AML-193 (cell line): ENCODE measurements at regions not wholly inside any gene's neighbourhood (a gene's known extent, or its start where the extent isn't known, plus 50 kb on each side); places are given as distances from the start of the nearest gene placed in this dataset.

Source experiments
- DNase-seq, 2 experiments: peaks; one replicate each; lab custom pipeline; 2025; lab: John Stamatoyannopoulos, UW

GRCh38 chr10:130430852-130431704 is 294.9 kb downstream of the GLRX3 start:
- no peak for DNase-seq

GRCh38 chr10:130432271-130432670 is 296.1 kb downstream of the GLRX3 start:
- DNase-seq, result no peak

- DNase-seq, result no peak
Measured at GRCh38 chr10:130432850-130433249, 296.7 kb downstream of the GLRX3 start.

GRCh38 chr10:130434446-130435385 is 298.5 kb downstream of the GLRX3 start:
- no peak for DNase-seq

GRCh38 chr10:130435961-130436360 is 299.8 kb downstream of the GLRX3 start:
- no peak for DNase-seq

GRCh38 chr10:130438861-130439260 is 302.7 kb downstream of the GLRX3 start:
- no peak for DNase-seq

GRCh38 chr10:130439766-130440165 is 303.6 kb downstream of the GLRX3 start:
- no peak for DNase-seq

GRCh38 chr10:130440494-130440893 is 304.3 kb downstream of the GLRX3 start:
- DNase-seq, result no peak

- DNase-seq, result no peak
Measured at GRCh38 chr10:130440971-130441370, 304.8 kb downstream of the GLRX3 start.

- DNase-seq, result no peak
Measured at GRCh38 chr10:130443066-130443465, 306.9 kb downstream of the GLRX3 start.

GRCh38 chr10:130453036-130453720 is 317.0 kb downstream of the GLRX3 start:
- no peak for DNase-seq

GRCh38 chr10:130453721-130454542 is 317.7 kb downstream of the GLRX3 start:
- DNase-seq, result no peak

GRCh38 chr10:130454543-130455000 is 318.4 kb downstream of the GLRX3 start:
- no peak for DNase-seq

GRCh38 chr10:130455111-130455695 is 319.0 kb downstream of the GLRX3 start:
- DNase-seq, result no peak

- DNase-seq, result no peak
Measured at GRCh38 chr10:130455791-130456190, 319.6 kb downstream of the GLRX3 start.

GRCh38 chr10:130456616-130457015 is 320.4 kb downstream of the GLRX3 start:
- DNase-seq, result no peak

GRCh38 chr10:130458509-130458908 is 322.3 kb downstream of the GLRX3 start:
- no peak for DNase-seq

- DNase-seq, result no peak
Measured at GRCh38 chr10:130459011-130459410, 322.8 kb downstream of the GLRX3 start.

- no peak for DNase-seq
Measured at GRCh38 chr10:130459851-130460490, 323.8 kb downstream of the GLRX3 start.

- DNase-seq, result no peak
Measured at GRCh38 chr10:130461631-130462030, 325.4 kb downstream of the GLRX3 start.
